ENCODE measurements at regions not wholly inside any gene's neighbourhood (a gene's known extent, or its start where the extent isn't known, plus 50 kb on each side); places are given as distances from the start of the nearest gene placed in this dataset.

DNA sequence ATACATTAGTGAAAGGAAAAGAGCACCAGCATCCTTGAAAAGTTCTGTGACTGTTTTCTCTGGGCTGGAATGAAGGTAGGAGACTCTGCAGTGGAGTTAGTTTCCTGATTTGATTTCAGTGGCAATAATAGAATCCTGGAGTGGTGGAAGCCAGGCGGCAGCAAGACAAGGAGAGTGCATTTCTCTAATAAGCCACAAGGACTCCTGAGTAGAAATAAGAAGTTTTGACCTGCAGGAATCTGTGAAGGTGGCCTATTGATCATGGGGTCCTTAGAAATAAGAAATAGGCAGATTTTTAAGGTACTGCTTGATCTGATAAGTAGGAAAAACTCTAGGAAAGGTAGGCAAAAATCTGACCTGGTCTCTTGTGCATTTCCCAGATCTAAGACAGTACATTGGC is 68.4 kb upstream of the ELOVL5 start:
- DNase-seq (ENCODE audit: low spot score) (no peak), FAIRE-seq (no peak)

DNA sequence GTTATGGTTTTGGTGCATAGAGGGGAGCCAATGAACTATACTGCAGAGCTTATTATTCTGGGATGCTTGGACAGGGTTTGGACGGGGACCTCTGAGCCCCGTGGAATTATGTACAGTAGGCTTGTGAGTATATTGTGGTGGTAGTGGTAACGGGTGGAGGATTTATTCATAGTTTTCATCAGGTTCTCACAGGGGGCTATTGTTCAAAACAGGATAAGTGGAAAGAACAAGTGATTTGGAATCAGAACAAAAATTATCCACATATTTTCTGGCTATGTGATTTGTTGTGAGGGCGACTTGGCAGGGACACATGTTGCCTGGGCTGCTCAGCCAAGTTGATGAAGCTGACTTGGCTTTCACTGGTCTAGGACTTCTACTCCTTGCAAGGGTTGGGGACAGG is 64.6 kb upstream of the ELOVL5 start:
- FAIRE-seq: no peak
- no peak for DNase-seq (ENCODE audit: low spot score)

DNA sequence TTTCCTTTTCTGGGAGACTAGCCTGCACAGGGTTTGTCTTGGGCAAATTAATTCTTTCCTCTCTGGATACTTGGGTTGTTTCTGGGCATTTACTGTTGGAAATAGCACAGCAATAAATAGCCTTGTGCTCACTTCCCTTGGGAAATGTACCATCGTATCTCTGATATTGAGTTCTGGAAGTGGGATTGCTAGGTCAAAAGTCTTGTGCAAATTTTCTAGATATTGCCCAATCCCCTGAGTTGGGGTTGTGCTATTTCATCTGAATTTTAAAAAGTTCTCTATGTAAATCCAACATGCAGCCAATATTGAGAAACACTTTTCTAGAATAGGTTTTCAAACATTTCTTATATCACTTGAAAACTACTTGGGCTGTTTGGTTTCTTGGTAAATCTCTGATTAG is 64.0 kb upstream of the ELOVL5 start:
- FAIRE-seq (no peak), DNase-seq (ENCODE audit: low spot score) (no peak)

DNA sequence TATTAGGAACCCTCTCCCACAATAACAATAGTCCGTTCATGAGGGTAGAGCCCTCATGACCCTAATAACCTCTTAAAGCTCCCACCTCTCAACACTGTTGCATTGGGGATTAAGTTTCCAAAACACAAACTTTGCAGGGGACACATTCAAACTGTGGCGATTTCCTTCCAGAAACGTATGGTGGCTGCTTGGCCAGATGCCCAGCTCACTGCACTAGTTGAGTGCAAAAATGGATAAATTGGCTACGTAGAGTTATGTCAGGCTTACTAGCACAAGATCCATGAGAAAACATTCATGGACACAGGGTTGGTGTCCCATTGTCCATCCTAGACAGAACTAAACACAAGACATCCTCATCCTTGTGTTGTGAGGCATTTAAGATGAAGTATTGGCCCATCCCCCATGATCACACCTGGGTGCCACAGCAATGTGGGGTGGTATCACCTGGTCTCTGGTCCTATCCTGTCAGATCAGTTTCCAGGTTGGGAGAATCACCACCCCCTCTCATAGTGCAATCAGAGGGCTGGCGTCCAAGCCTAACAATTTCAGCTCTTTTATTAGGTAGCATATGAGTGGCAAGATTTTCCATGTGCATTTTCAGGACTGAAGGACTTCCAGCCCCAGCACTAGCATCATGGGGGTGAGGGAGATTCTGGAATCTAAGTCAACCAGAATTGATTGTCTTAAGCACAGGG is 63.4 kb upstream of the ELOVL5 start:
- DNase-seq (ENCODE audit: low spot score) (no peak), FAIRE-seq (no peak)

DNA sequence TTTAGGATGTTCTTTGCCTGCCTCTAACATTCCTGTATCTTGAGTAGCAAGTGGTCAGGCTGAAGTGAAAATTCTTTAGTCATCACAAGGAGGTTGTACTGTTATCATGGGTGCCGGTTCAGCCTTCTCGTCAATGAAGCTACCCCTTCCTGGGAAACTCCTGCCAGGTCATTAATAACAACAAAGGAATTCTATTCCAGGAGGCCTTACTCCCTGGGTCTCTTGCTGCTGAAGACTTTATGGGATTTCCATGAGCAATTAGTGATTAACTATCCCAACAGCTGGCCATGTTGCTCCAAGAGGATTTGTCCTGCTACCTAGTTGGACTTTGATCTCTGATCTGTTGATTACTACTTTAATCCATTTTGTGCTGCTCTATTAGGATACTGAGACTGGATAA is 62.7 kb upstream of the ELOVL5 start:
- peak; percentile 57 for DNase-seq (ENCODE audit: low spot score)
- FAIRE-seq: no peak

DNA sequence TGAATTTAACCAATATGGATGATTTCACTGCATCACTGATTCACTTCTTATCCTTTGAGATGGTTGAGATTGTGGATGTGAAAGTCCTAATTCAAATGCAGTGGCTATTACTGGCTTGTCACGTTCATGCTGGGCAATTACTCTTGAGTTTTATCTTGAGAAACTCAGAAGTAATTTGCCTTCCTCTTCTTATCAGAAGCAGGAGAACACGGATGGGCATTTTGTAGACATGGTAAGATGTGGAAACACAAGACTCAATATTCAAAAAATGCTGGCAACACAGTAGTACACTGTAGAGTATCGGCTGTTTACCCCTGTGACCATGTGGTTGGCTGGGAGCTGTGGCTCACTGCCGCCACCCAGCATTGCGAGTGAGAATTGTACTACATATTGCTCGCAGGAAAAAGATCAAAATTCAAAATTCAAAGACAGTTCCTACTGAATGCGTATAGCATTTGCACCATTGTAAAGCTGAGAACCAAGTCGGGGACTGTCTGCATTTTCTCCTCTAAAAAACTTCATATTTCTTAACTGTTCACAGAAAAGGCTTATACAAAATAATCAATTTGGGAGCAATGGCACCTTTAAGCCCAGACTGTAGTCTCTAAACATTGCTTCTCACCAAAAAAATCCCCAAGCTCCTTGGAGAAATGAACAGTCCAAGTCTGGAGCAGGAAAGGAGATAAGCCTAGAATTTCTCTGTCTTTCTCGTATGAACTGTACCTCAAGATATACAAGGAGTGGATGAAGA is 61.9 kb upstream of the ELOVL5 start:
- DNase-seq (ENCODE audit: low spot score) (no peak), FAIRE-seq (no peak)

DNA sequence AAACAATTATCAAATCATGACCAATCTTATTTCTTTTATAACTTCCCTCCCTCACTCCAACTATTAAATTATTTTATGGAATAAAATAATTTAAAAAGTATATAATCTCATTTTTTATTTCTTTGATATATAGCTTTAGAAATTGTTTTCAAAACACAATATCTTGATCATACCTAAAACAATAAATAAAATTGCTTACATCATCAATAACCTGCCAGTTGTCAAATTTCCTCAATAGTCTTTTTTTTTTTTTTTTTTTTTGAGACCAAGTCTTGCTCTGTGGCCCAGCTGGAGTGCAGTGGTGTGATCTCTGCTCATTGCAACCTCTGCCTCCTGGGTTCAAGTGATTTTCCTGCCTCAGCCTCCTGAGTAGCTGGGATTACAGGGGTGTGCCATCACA is 60.1 kb upstream of the ELOVL5 start:
- DNase-seq (ENCODE audit: low spot score) (no peak), FAIRE-seq (no peak)

DNA sequence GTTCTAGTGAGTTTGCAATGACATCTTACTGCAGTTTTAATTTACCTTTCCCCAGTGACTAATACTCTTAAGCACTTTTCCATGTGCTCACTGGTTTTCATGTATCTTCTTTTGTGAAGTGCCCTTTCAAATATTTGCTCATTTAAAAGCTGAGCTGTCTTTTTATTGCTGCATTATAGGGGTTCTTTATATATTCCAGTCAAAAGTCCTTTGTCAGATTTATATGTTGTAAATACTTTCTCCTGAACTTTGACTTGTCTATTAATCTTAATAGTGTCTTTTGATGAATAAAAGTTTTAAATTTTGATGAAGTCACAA is 50.2 kb upstream of the ELOVL5 start:
- FAIRE-seq (no peak), DNase-seq (ENCODE audit: low spot score) (no peak)

DNA sequence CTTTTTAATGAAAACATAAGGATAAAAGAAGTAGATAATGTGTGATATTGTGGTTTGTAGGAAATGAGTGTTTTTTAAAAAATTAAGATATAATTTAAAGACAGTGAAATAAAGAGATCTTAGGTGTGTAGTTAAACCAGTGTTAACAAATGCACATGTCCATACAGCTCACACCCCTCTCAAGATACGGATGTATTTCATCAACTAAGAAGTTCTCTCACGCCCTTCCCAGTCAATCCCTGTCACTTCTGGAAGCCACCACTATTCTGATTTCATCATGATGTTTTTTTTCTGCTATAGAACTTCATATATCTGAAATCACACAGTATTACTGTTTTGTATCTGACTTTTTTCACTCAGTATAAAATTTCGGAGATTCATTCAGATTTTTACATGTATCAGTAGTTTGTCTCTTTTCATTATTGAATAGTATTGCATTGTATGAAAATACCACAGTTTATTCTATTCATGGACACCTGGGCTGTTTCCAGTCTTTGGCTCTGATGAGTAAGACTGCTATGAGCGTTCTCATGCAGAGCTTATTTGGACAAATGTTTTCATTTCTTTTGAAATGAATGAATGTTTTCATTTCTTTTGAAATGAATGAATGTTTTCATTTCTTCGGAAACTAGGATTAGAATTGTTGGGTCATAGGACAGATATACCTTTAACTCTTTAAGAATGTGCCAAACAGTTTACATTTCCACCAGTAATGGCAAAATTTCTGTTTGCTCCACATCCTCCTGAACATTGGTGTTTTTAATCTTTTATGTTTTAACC is 49.7 kb upstream of the ELOVL5 start:
- FAIRE-seq (no peak), DNase-seq (ENCODE audit: low spot score) (no peak)
